Keratinocyte (primary cell): ENCODE measurements at regions not wholly inside any gene's neighbourhood (a gene's known extent, or its start where the extent isn't known, plus 50 kb on each side); places are given as distances from the start of the nearest gene placed in this dataset.

Experiments
- DNase-seq: peaks from one replicate; pipeline ENCODE4 v3.0.0-alpha.2; 2011; ENCODE audit warnings: low read depth, missing footprints, low spot score
- FAIRE-seq: peaks from 2 replicates; lab custom pipeline; 2011; peaks lifted over from hg19 to GRCh38; lab: Jason Lieb, UNC
- H2AFZ ChIP-seq: 2 replicates; pipeline ENCODE4 v1.6.0; 2012; ENCODE audit warnings: low read length, control low read depth, inconsistent platforms; ENCODE audit not compliant: control insufficient read depth
- H3K27ac ChIP-seq: 2 replicates; pipeline ENCODE4 v1.5.1; 2011; ENCODE audit warnings: low read length; ENCODE audit not compliant: control insufficient read depth, insufficient read depth
- H3K27me3 ChIP-seq: 3 replicates; pipeline ENCODE4 v1.6.0; 2011; ENCODE audit warnings: low read length; ENCODE audit not compliant: control insufficient read depth, insufficient read depth; ENCODE audit errors: extremely low read depth
- H3K36me3 ChIP-seq, 2 experiments: 2 replicates in 1 of 2; 3 replicates in 1 of 2; pipeline ENCODE4 v1.5.1; 2011; ENCODE audit warnings: low read length in 2 of 2, mild to moderate bottlenecking in 1 of 2; ENCODE audit not compliant: control insufficient read depth in 2 of 2, insufficient read depth in 2 of 2; ENCODE audit errors: extremely low read depth in 1 of 2
- H3K4me1 ChIP-seq: 3 replicates; pipeline ENCODE4 v1.5.1; 2011; ENCODE audit warnings: low read length; ENCODE audit not compliant: control insufficient read depth, insufficient read depth; ENCODE audit errors: extremely low read depth
- H3K4me2 ChIP-seq: 3 replicates; pipeline ENCODE4 v1.6.0; 2011; ENCODE audit warnings: low read depth, low read length; ENCODE audit not compliant: control insufficient read depth, insufficient read depth; ENCODE audit errors: extremely low read depth
- H3K4me3 ChIP-seq, 3 experiments: fragments of 200-600 bp in 1 of 3; sonication (generic) in 1 of 3; 2 replicates in 2 of 3; 3 replicates in 1 of 3; pipeline ENCODE4 v1.5.1; 2011 to 2016; ENCODE audit warnings: low read length in 3 of 3, mild to moderate bottlenecking in 3 of 3, control low read depth in 2 of 3, inconsistent platforms in 1 of 3, low read depth in 1 of 3, mixed read lengths in 1 of 3, mixed run types in 1 of 3, moderate library complexity in 1 of 3; ENCODE audit not compliant: control insufficient read depth in 2 of 3, insufficient read depth in 2 of 3; ENCODE audit errors: extremely low read depth in 1 of 3
- H3K79me2 ChIP-seq: 2 replicates; pipeline ENCODE4 v1.6.0; 2012; ENCODE audit warnings: low read length; ENCODE audit not compliant: control insufficient read depth, insufficient read depth
- H3K9ac ChIP-seq: 3 replicates; pipeline ENCODE4 v1.6.0; 2011; ENCODE audit warnings: low read length; ENCODE audit not compliant: control insufficient read depth, insufficient read depth; ENCODE audit errors: extremely low read depth
- H3K9me1 ChIP-seq: 3 replicates; pipeline ENCODE4 v1.6.0; 2011; ENCODE audit warnings: low read length; ENCODE audit not compliant: control insufficient read depth, insufficient read depth; ENCODE audit errors: extremely low read depth
- H3K9me3 ChIP-seq: 2 replicates; pipeline ENCODE4 v1.5.1; 2012; ENCODE audit warnings: low read depth, low read length; ENCODE audit not compliant: control insufficient read depth
- H4K20me1 ChIP-seq: 3 replicates; pipeline ENCODE4 v1.6.0; 2011; ENCODE audit warnings: low read length; ENCODE audit not compliant: control insufficient read depth, insufficient read depth; ENCODE audit errors: extremely low read depth
- CTCF ChIP-seq, 3 experiments: IDR thresholded peaks in 1 of 3; conservative IDR thresholded peaks in 1 of 3; optimal IDR thresholded peaks in 1 of 3; 2 replicates in 2 of 3; 3 replicates in 1 of 3; pipeline versions ENCODE3 to v1.5.1; 2011; ENCODE audit warnings: low read length in 3 of 3, mild to moderate bottlenecking in 3 of 3, moderate library complexity in 2 of 3, control low read depth in 1 of 3, inconsistent platforms in 1 of 3; ENCODE audit not compliant: insufficient read depth in 2 of 3; ENCODE audit errors: extremely low read depth in 1 of 3
- EZH2 ChIP-seq: IDR thresholded peaks from one replicate; pipeline ENCODE4 v1.6.1; 2012; ENCODE audit warnings: inconsistent platforms, mild to moderate bottlenecking, low read length, moderate library complexity
- dilution Hi-C: fragments of 300-500 bp; cut with MboI; formaldehyde crosslinking; loops from one replicate; pipeline ENCODE4 v1.7.0; 2020; ENCODE audit warnings: low sequenced_read_pairs; ENCODE audit not compliant: extremely low pct_ligation_motif_present

DNA sequence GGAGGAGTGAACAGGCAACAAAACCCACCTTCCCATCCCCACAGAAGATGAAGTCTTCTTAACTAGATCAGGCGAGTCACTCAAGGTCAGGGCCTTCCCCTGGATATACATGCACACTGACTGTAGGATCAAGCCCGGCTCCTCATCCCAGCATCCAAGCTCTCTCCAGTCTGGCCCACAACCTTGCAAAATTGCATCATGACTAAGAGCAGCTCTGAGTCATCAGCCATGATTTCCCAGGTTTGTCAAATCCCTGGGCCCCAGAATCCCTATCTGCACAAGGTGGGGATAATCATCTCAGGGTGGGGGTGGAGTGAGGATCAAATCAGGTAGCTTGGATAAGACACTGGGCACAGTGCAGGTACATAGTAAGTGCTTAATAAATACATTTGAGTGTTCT lies 199.3 kb upstream of the GRIK3 start:
- H3K27me3 ChIP-seq: no peaks in the 10 kb centered on the region
- DNase-seq (no peak), FAIRE-seq (no peak)
- dilution Hi-C loops: no loop called here
- H3K9me3 ChIP-seq: no peaks in the 10 kb centered on the region
- H3K27ac ChIP-seq: no peak overlapping the region
- no peak overlapping the region for H3K4me2 ChIP-seq
- no peaks in the 10 kb centered on the region for H3K9me1 ChIP-seq
- H4K20me1 ChIP-seq: no peaks in the 10 kb centered on the region
- TF ChIP-seq EZH2: no peak
- no peak for TF ChIP-seq CTCF (optimal IDR thresholded peaks at IDR 0.05 in 1 of 3, IDR thresholded peaks at IDR 0.05 in 1 of 3, conservative IDR thresholded peaks at IDR 0.05 in 1 of 3; ENCODE audit: extremely low read depth in 1 of 3, insufficient read depth in 2 of 3, low read length in 3 of 3)
- H3K79me2 ChIP-seq: no peaks in the 10 kb centered on the region
- no peak overlapping the region for H2AFZ ChIP-seq
- no peak overlapping the region for H3K9ac ChIP-seq
- no peaks in the 10 kb centered on the region for H3K4me1 ChIP-seq
- no peak overlapping the region for H3K4me3 ChIP-seq
- H3K36me3 ChIP-seq: no peaks in the 10 kb centered on the region

DNA sequence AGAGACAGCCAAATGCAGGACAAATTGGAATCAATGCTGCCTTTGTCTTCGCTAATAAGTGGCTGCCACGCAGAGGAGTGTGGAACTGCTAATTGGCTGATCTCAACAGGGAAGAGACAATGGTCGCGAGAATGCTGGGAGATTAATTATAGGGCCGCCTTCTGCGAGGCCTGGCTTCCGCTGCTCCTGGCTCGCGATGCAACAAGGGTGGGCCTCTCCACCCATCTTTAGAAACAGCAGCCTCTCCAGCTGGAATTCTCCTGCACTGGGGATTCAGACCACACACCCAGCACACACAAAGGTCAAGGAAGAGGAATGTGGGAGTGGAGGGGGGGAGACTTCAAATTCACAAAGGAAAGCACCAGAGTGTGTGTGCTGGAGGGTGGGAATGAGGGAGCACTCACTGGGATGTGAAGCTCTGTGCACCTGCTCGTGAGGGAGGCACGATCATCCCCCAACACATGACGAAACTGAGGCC lies 200.7 kb upstream of the GRIK3 start:
- no peaks in the 10 kb centered on the region for H3K27me3 ChIP-seq
- H3K9me1 ChIP-seq: no peaks in the 10 kb centered on the region
- no peak for FAIRE-seq
- H3K4me1 ChIP-seq: no peaks in the 10 kb centered on the region
- no peak overlapping the region for H3K4me2 ChIP-seq
- no peak overlapping the region for H3K9ac ChIP-seq
- no peaks in the 10 kb centered on the region for H3K36me3 ChIP-seq
- no peak overlapping the region for H3K4me3 ChIP-seq
- no peak overlapping the region for H2AFZ ChIP-seq
- dilution Hi-C loops: no loop called here
- H3K27ac ChIP-seq: no peak overlapping the region
- H4K20me1 ChIP-seq: no peaks in the 10 kb centered on the region
- H3K9me3 ChIP-seq: no peaks in the 10 kb centered on the region
- DNase-seq: no peak
- TF ChIP-seq EZH2 (no peak), CTCF (optimal IDR thresholded peaks at IDR 0.05 in 1 of 3, IDR thresholded peaks at IDR 0.05 in 1 of 3, conservative IDR thresholded peaks at IDR 0.05 in 1 of 3; ENCODE audit: extremely low read depth in 1 of 3, insufficient read depth in 2 of 3, low read length in 3 of 3) (no peak)
- no peaks in the 10 kb centered on the region for H3K79me2 ChIP-seq
